ENCODE measurements at regions not wholly inside any gene's neighbourhood (a gene's known extent, or its start where the extent isn't known, plus 50 kb on each side); places are given as distances from the start of the nearest gene placed in this dataset.
"Not testable (repeated sequence)": the region's sequence is repeated elsewhere in the genome, so short reads cannot be mapped to it uniquely, and the experiment has no call there.

GRCh38 chr5:92977846-92978540, 603.0 kb downstream of the NR2F1-AS1 start:
- no peak for DNase-seq

DNA sequence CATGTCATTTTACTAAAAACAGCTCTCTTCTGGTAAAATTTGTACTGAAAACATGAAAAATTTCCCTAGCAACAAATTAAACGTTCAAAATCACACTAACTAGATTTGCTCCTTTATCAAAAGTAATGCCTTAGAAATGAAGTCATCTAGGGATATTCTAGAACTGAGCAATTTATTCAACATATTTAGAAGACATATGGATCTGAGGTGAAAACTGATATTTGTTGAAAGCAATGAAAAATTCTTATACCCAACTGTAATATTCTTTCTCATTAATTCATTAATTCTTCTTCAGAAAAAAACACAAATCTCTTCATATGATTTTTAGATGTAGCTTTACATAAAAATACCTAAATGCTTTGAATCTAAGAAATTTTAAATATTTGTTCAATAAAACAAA, 604.9 kb downstream of the NR2F1-AS1 start:
- no peak for DNase-seq

GRCh38 chr5:92969781-92970237, 611.2 kb downstream of the NR2F1-AS1 start:
- no peak for DNase-seq

DNA sequence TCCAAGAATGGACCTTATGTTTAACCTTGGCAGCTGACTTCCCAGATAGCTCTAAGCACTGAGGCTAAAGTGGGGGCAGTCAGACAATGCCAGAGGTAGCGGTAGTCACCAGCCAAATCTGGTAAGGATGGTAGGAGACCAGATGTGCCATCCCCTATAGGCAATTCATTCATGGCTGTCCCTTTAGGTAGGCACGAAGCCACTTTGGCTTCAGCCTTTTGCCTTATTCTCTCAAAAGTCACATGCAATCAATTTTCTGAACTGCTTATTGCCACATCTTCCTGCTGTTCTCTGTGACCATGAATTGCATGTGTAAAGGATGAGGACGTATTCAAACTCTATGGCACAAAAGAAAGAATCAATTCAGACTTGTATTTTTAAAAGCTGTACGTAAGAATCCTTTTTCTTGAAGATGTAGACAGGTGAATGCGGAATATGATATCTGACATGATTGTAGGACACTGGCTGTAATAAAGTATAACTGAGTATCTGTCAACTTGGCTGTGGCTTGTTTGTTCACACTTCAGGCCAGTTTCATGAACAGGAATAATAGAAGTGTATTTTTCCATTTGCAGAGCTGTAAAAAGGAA, 611.7 kb downstream of the NR2F1-AS1 start:
- DNase-seq, result no peak

DNA sequence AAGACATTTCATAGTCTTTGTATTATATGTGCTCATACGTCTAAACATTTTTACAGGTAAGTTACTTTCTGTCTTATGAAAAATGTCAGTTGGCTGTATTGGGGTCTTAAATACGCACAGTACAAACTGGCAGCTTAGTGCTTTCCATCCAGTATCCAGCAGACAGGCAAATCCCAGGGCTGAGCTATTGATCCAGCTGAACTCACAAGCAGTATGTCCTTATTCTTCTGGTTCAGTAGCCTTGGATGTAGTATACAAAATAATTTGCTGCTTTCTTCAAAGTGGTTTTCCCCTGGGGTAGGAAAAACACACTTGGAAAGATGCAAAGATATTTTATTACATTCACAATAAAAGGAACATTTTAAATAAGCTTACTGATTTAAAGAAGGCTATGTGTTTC, 617.2 kb downstream of the NR2F1-AS1 start:
- no peak for DNase-seq

DNA sequence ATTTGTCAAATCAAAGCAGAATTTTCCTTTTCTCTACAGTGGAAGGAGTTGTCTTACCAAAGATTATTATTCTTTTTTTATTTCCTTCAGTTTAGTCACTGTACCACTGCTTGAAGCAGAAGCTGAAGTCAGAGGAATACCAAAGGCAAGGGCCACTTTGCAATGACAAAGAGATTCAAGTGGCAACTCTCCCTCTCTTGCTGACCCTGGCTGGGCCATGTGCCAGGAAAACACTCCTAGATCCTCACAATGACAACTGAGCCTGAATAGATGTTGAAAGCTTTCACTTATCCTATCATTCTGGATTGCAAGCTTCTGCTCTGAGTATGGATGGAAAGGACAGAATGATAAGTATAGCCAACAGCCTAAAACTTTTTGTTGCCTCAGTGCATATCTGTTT, 618.3 kb downstream of the NR2F1-AS1 start:
- no peak for DNase-seq

- no peak for DNase-seq
Observed at GRCh38 chr5:92956886-92957285, 624.1 kb downstream of the NR2F1-AS1 start.

DNA sequence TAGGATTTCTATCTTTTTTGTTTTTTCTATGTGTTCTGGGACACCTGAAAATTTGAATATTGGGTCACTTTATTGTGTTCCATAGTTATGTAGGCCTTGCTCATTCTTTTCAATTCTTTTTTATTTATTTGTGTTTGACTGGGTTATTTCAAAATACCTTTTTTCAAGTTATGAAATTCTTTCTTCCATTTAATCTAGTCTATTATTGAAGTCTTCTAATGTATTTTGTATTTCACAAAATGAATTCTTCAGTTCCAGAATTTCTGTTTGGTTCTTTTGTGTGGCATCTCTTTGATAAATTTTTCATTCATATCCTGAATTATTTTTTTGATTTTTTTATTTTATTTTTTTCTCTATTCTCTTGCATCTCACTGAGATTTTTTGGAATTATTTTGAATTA, 628.8 kb downstream of the NR2F1-AS1 start:
- DNase-seq, result no peak

DNA sequence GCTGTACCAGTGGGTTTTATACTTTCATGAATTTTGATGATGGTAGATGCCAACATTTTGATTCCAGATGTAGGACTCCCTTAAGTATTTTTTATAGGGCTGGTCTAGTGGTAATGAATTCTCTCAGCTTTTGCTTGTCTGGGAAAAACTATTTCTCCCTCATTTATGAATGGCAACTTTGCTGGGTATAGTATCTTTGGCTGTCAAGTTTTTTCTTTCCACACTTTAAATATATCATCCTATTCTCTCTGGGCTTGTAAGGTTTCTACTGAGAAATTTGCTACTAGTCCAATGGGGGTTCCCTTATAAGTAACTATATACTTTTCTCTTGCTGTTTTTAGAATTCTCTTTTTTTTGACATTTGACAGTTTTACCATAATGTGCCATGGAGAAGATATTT, 629.3 kb downstream of the NR2F1-AS1 start:
- DNase-seq, result no peak

GRCh38 chr5:92946546-92946945, 634.5 kb downstream of the NR2F1-AS1 start:
- no peak for DNase-seq

- DNase-seq, result no peak
Observed at GRCh38 chr5:92945605-92946097, 635.4 kb downstream of the NR2F1-AS1 start.

- DNase-seq, result no peak
Observed at GRCh38 chr5:92944903-92945604, 636.0 kb downstream of the NR2F1-AS1 start.

GRCh38 chr5:92944337-92944736, 636.7 kb downstream of the NR2F1-AS1 start:
- no peak for DNase-seq

DNA sequence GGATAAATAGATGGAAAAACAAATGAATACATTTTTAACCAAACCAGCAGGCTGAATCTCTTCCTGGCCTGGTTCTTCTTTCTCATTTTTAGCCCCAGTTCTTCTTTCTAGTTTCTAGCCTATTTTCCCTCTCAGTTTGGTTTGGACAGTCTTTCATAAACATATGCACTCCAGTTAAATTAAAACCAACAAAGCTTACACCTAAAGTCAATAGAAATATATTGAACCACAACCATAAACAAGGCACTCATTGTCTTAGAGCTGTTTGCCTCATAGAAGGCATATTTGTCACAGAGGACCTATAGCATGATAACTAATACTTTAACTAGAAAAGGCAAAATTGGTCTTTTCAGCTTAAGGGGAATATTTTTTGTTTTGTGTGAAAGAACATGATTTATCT, 638.3 kb downstream of the NR2F1-AS1 start:
- no peak for DNase-seq

DNA sequence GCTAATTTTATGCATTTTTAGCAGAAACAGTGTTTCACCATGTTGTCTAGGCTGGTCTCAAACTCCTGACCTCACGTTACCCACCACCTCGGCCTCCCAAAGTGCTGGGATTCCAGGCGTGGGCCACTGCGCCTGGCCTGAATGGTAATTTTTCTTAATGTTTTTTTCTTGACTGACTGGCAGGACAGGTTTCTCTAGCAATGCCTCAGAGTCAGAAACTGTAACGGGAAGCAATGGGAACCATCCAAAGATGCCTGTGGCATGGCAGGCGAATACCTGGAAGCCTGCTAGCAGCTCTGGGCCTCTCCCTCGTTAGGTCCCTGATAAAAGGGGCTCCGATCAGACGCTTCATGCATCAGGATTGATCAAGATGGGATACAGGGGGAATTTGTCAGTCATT, 639.2 kb downstream of the NR2F1-AS1 start:
- DNase-seq, result no peak

DNA sequence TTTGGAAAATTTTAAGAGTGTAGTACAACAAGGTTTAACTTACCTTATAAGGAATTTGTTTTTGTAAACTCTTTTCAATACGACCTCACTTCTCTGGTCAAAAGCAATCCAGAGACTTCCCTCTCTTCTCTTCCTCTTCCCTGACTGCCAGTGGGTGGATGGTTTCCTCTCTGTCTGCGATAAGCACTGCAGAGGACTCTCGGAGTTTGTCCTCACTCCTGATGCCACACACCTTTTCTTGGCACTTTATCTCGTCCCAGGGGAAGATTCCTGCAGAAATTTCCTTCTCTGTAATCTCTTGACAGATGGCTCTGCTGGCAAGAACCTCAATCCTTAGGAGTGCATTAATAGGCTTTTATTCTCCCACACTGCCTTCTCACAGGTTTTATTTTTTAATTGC, 641.6 kb downstream of the NR2F1-AS1 start:
- DNase-seq, result no peak

- not testable (repeated sequence) for DNase-seq
Observed at GRCh38 chr5:92937396-92937795, 643.6 kb downstream of the NR2F1-AS1 start.

DNA sequence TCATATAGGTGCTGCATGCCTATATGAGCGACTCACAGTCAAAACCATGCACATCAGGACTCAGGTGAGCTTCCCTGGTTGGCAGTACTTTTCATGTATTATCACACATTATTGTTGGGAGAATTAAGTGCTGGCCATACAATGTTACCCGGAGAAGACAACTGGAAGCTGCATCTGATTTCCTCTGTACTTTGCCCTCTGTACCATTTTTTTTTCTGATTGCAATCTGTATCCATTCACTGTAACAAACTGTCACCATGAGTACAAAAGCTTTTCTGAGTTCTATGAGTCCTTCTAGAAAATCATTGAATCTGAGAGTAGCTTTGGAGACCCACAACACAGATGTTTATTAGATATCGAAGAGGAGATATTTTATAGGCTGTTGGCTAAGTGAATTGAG, 651.0 kb downstream of the NR2F1-AS1 start:
- DNase-seq, result no peak

DNA sequence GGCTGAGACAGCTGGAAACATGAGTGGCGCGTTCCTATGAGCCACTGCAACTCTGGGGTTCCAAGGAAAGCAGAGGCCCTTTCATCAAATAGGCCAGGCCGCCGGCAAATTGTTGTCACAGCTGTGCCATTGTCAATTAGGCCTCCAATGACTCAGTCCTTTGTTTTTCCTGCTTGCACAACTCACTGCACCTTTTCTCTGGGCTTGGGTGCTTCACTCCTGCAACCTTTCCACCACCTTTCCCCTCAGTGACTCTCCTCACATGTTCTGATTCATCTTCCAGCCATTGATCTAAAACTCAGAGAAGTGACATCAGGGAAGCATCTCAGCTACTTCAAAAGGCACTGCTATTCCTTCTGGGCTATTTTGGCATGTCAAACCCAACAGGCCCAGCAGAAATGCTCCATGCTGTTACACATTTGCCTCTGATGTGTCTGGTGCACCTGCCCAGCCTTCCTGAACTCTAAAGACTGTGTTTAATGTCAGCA, 653.7 kb downstream of the NR2F1-AS1 start:
- no peak for DNase-seq

GRCh38 chr5:92923885-92924284, 657.1 kb downstream of the NR2F1-AS1 start:
- no peak for DNase-seq

DNA sequence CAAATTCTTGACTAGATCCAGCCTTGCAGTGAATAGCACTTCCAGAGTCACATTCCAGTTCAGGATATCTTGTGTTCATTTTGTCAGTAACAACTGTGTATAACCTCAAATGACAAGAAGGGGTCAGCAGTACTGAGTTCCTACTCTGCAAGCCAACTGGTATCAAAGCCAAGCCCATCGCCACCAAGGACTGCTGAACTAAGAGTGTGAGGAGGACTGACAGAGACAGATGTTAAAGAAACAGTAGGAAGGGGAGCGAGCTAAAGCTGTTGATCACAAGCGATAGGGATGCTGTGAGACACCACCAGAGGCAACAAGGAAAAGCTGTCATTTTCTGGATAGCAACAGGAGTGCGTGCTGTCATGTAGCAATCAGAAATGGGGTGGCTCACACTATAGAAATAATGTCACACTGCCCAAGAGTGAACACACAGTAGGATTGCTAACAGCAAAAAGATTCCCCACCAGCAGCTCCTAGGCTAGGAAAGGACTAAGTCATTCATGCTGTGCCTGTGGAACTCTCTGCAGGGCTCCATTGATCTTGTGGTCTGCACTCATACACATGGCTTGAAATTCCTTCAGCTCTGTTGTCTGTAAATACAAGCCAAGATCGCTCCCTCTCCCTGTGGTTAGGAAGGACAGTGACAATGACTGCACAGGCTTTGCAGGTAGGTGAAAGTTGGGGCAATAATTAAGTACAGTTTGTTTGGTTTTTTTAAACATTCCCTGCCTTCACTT, 658.6 kb downstream of the NR2F1-AS1 start:
- DNase-seq, result no peak

- no peak for DNase-seq
Observed at GRCh38 chr5:92917044-92917443, 664.0 kb downstream of the NR2F1-AS1 start.

- DNase-seq, result no peak
Observed at GRCh38 chr5:92916036-92916435, 665.0 kb downstream of the NR2F1-AS1 start.
